ENCODE measurements at regions not wholly inside any gene's neighbourhood (a gene's known extent, or its start where the extent isn't known, plus 50 kb on each side); places are given as distances from the start of the nearest gene placed in this dataset.

DNA sequence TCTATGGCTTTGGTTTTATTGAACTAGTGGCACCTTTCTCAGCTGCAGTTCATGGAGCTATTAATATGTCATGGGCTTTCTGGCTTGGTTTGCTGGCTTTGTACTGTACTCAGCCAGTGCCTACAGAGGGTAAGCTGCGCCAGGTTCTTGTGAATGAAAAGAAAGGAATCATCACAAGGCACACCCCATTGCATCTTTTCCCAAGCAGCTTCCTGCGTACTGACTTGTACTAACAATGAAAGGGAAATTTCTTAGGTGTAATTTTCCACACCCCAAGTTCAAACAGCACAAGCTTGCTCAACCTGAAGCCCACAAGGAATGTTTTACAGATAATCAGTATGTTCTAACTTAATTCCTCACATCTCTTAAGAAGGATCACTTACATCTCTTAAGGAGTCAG, 78.0 kb upstream of the TNFSF18 start:
- TF ChIP-seq ZFX (IDR thresholded peaks at IDR 0.05; ENCODE audit: borderline replicate concordance) (no peak), CTCF (IDR thresholded peaks at IDR 0.05) (no peak)
- H3K27ac ChIP-seq, result no peak overlapping the region

DNA sequence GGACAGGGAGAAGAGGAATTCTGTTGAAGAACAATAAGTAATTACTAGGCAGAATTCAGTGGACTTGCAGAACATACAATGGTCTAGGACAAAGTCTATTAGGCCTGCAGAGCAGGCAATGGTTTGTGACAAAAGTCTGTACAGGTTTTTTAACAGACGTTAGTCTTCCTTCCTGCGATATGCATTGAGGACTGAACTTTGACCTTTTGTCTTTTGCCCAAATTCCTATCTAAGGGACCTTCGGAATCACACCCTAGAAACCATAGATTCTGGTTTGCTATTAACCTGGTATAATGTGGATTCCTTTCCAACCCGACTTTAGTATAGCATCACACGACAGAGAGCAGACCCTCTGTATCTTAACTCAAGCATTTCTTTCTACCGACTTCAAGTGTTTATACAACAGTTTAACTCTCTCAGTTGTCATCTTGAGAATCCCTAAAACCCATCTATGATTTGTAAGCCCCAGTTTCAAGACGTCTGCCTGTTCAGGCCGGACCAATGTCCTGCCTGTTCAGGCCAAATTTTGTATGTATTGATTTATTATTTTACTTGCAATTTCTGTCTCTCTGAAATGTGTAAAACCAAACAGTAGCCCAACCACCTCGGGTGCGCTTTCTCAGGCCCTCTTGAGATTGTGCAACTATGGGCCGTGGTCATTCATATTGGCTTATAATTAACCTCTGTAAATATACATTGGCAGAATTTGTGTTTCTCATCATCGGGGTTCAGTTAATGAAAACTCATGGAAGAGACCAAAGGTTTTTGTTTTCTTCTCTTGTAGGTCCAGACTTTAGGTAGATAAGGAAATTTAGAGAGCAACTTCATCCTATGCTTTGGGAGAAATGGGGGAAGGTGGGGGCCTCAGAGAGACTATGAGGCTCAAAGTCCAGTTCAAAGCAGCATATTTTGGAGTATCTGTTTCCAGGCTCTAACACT, 76.9 kb upstream of the TNFSF18 start:
- no peak overlapping the region for H3K27ac ChIP-seq
- TF ChIP-seq CTCF (IDR thresholded peaks at IDR 0.05) (no peak), ZFX (IDR thresholded peaks at IDR 0.05; ENCODE audit: borderline replicate concordance) (no peak)

- no peak overlapping the region for H3K27ac ChIP-seq
- no peak for TF ChIP-seq CTCF (IDR thresholded peaks at IDR 0.05)
- no peak for TF ChIP-seq ZFX (IDR thresholded peaks at IDR 0.05; ENCODE audit: borderline replicate concordance)
Measured at GRCh38 chr1:173126421-173126820, 75.7 kb upstream of the TNFSF18 start.

DNA sequence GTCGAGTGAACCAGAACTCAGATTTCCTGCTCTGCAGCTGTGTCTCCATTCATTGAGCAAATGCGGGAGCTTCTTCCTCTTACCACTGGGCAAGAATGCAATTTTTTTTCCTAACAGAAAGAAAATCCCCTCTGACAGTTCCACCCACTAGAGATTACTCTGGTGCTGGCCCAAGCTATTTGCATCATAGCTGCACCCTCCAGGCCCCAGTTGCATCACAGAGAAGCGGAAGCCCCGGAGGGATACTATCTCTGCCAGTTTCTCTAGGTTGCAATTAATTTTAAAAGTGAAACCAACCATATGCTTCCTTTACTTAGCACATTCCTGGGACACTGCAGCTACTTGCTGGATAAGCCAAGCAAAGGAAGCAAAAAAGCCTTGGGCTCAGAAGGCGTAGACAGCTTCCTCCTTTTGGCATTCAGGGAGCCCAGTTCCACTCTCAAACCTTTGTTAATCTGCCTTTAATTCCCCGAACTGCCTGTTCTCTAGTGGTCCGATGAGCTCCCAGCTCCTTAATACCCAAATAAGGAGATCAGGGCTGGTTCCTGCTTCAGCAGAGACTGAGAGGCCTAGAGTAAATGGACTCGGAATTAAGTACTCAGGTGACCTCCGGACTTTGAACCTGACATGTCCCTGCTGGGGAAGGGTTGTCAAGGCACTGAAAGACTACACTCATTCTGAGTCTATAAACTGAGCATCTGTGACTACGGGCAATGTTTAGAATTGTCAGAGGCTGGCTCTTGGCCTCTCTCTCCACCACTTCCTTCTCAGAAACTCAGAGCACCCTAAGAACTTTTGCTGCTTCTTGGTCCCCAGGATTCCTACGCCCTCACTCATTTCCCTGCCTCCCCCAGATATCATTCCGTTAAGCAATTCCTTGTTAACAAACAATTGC, 72.5 kb upstream of the TNFSF18 start:
- no peak for TF ChIP-seq CTCF (IDR thresholded peaks at IDR 0.05)
- TF ChIP-seq ZFX (IDR thresholded peaks at IDR 0.05; ENCODE audit: borderline replicate concordance), result no peak
- H3K27ac ChIP-seq, result peak overlapping the region; percentile 84

- peak overlapping the region; percentile 84 for H3K27ac ChIP-seq
- TF ChIP-seq CTCF (IDR thresholded peaks at IDR 0.05) (no peak), ZFX (IDR thresholded peaks at IDR 0.05; ENCODE audit: borderline replicate concordance) (no peak)
Measured at GRCh38 chr1:173122344-173122935, 71.7 kb upstream of the TNFSF18 start.

DNA sequence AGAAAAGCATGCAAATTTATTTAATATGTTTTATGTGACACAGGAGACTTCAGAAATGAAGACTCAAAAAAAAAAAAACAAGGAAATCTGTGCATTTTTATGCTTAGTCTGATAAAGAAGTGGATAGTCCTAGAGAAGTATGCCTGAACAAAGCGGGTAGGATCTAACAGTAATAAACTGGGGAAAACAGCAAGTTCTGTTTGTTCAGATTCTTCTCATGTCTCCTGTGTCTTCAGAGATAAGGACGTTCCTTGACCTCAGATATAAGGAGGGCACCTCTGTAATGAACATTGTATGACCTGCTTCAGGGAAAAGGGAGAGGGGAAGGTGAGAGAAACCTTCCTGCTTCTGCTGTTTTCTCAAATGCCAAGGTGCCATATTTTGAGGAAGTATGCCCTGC, 67.7 kb upstream of the TNFSF18 start:
- H3K27ac ChIP-seq, result no peak overlapping the region
- TF ChIP-seq ZFX (IDR thresholded peaks at IDR 0.05; ENCODE audit: borderline replicate concordance) (no peak), CTCF (IDR thresholded peaks at IDR 0.05) (no peak)
